ENCODE measurements at regions not wholly inside any gene's neighbourhood (a gene's known extent, or its start where the extent isn't known, plus 50 kb on each side); places are given as distances from the start of the nearest gene placed in this dataset.

DNA sequence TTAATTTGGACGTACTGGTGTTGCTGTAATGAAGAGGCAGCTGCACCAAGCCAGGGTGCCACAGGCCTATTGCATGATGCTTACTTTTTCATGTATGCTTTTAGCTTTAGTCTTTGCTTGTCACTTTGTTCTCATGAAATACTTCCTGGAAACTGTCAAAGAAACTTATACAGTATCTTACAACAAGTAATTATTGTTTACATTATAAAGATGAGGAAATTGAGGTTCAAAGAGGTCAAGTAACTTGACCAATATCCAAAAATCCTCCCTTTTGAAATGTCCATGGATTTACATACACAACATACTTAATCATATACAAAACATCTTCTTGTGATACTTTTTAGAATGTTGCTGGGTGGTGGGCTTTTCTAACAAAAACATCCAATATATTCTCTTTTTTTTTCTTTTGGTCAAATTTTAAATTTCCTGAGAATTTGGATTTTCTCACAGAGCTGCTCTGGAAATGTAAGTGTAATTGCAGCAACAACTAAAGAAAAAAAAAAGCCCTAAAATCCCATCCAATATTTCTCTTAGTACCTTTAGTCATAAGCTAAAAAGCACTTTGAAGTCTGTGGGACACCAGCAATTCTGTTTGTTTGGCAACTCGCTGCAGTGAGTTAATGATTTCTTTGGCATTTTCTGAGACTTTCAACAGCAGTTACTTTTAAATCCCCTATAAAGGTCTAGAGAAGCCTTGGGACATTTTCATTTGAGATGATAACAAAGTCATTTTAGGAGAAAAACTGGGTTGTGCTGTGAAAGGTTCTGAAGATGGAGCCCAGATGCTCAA is 500.6 kb upstream of the IGFBP3 start:
- Mint-ChIP-seq H3K4me1 (no peaks in the 10 kb centered on the region), H3K27me3 (ENCODE audit: low read depth) (no peaks in the 10 kb centered on the region), H3K4me3 (no peak overlapping the region), H3K9me3 (peaks cover 4% of the 10 kb centered on the region; the same call in 1 of the 2 replicates), H3K36me3 (no peaks in the 10 kb centered on the region), H3K27ac (no peak overlapping the region)
- no peak for ATAC-seq
- TF ChIP-seq, protein P1, sequence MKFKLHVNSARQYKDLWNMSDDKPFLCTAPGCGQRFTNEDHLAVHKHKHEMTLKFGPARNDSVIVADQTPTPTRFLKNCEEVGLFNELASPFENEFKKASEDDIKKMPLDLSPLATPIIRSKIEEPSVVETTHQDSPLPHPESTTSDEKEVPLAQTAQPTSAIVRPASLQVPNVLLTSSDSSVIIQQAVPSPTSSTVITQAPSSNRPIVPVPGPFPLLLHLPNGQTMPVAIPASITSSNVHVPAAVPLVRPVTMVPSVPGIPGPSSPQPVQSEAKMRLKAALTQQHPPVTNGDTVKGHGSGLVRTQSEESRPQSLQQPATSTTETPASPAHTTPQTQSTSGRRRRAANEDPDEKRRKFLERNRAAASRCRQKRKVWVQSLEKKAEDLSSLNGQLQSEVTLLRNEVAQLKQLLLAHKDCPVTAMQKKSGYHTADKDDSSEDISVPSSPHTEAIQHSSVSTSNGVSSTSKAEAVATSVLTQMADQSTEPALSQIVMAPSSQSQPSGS (CRISPR knock-in tag; IDR thresholded peaks at IDR 0.05; ENCODE audit: borderline replicate concordance, low read depth): no peak
- TF ChIP-seq NR3C1 (CRISPR knock-in tag; conservative IDR thresholded peaks at IDR 0.05; ENCODE audit: low read depth) (no peak), FOXP1 (CRISPR knock-in tag; IDR thresholded peaks at IDR 0.05; ENCODE audit: borderline replicate concordance) (no peak), NFE2L1 (CRISPR knock-in tag; IDR thresholded peaks at IDR 0.05) (no peak), ZNF396 (CRISPR knock-in tag; IDR thresholded peaks at IDR 0.05; ENCODE audit: borderline replicate concordance) (no peak), ZNF317 (CRISPR knock-in tag; IDR thresholded peaks at IDR 0.05; ENCODE audit: borderline replicate concordance, low read depth) (no peak), TEAD4 (CRISPR knock-in tag; IDR thresholded peaks at IDR 0.05) (no peak), TP53 (CRISPR knock-in tag; IDR thresholded peaks at IDR 0.05) (no peak), MXD4 (CRISPR knock-in tag; IDR thresholded peaks at IDR 0.05; ENCODE audit: borderline replicate concordance) (no peak), CBFB (CRISPR knock-in tag; IDR thresholded peaks at IDR 0.05; ENCODE audit: low read depth) (no peak), ZNF423 (CRISPR knock-in tag; IDR thresholded peaks at IDR 0.05) (no peak)
- TF ChIP-seq, protein P2, sequence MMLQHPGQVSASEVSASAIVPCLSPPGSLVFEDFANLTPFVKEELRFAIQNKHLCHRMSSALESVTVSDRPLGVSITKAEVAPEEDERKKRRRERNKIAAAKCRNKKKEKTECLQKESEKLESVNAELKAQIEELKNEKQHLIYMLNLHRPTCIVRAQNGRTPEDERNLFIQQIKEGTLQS (CRISPR knock-in tag; conservative IDR thresholded peaks at IDR 0.05): no peak
- TF ChIP-seq, protein P3, sequence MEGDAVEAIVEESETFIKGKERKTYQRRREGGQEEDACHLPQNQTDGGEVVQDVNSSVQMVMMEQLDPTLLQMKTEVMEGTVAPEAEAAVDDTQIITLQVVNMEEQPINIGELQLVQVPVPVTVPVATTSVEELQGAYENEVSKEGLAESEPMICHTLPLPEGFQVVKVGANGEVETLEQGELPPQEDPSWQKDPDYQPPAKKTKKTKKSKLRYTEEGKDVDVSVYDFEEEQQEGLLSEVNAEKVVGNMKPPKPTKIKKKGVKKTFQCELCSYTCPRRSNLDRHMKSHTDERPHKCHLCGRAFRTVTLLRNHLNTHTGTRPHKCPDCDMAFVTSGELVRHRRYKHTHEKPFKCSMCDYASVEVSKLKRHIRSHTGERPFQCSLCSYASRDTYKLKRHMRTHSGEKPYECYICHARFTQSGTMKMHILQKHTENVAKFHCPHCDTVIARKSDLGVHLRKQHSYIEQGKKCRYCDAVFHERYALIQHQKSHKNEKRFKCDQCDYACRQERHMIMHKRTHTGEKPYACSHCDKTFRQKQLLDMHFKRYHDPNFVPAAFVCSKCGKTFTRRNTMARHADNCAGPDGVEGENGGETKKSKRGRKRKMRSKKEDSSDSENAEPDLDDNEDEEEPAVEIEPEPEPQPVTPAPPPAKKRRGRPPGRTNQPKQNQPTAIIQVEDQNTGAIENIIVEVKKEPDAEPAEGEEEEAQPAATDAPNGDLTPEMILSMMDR (IDR thresholded peaks at IDR 0.05): no peak
- TF ChIP-seq, protein P4, sequence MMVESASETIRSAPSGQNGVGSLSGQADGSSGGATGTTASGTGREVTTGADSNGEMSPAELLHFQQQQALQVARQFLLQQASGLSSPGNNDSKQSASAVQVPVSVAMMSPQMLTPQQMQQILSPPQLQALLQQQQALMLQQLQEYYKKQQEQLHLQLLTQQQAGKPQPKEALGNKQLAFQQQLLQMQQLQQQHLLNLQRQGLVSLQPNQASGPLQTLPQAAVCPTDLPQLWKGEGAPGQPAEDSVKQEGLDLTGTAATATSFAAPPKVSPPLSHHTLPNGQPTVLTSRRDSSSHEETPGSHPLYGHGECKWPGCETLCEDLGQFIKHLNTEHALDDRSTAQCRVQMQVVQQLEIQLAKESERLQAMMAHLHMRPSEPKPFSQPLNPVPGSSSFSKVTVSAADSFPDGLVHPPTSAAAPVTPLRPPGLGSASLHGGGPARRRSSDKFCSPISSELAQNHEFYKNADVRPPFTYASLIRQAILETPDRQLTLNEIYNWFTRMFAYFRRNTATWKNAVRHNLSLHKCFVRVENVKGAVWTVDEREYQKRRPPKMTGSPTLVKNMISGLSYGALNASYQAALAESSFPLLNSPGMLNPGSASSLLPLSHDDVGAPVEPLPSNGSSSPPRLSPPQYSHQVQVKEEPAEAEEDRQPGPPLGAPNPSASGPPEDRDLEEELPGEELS (CRISPR knock-in tag; IDR thresholded peaks at IDR 0.05): no peak
- TF ChIP-seq, protein P5, sequence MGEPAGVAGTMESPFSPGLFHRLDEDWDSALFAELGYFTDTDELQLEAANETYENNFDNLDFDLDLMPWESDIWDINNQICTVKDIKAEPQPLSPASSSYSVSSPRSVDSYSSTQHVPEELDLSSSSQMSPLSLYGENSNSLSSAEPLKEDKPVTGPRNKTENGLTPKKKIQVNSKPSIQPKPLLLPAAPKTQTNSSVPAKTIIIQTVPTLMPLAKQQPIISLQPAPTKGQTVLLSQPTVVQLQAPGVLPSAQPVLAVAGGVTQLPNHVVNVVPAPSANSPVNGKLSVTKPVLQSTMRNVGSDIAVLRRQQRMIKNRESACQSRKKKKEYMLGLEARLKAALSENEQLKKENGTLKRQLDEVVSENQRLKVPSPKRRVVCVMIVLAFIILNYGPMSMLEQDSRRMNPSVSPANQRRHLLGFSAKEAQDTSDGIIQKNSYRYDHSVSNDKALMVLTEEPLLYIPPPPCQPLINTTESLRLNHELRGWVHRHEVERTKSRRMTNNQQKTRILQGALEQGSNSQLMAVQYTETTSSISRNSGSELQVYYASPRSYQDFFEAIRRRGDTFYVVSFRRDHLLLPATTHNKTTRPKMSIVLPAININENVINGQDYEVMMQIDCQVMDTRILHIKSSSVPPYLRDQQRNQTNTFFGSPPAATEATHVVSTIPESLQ (CRISPR knock-in tag; IDR thresholded peaks at IDR 0.05): no peak
- TF ChIP-seq, protein P6, sequence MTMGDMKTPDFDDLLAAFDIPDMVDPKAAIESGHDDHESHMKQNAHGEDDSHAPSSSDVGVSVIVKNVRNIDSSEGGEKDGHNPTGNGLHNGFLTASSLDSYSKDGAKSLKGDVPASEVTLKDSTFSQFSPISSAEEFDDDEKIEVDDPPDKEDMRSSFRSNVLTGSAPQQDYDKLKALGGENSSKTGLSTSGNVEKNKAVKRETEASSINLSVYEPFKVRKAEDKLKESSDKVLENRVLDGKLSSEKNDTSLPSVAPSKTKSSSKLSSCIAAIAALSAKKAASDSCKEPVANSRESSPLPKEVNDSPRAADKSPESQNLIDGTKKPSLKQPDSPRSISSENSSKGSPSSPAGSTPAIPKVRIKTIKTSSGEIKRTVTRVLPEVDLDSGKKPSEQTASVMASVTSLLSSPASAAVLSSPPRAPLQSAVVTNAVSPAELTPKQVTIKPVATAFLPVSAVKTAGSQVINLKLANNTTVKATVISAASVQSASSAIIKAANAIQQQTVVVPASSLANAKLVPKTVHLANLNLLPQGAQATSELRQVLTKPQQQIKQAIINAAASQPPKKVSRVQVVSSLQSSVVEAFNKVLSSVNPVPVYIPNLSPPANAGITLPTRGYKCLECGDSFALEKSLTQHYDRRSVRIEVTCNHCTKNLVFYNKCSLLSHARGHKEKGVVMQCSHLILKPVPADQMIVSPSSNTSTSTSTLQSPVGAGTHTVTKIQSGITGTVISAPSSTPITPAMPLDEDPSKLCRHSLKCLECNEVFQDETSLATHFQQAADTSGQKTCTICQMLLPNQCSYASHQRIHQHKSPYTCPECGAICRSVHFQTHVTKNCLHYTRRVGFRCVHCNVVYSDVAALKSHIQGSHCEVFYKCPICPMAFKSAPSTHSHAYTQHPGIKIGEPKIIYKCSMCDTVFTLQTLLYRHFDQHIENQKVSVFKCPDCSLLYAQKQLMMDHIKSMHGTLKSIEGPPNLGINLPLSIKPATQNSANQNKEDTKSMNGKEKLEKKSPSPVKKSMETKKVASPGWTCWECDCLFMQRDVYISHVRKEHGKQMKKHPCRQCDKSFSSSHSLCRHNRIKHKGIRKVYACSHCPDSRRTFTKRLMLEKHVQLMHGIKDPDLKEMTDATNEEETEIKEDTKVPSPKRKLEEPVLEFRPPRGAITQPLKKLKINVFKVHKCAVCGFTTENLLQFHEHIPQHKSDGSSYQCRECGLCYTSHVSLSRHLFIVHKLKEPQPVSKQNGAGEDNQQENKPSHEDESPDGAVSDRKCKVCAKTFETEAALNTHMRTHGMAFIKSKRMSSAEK (CRISPR knock-in tag; IDR thresholded peaks at IDR 0.05; ENCODE audit: borderline replicate concordance): no peak
- DNase-seq (ENCODE audit: low spot score): no peak
- ChIA-PET CTCF (no interaction called here), POLR2A (no interaction called here)
